GM19395 (cell line): ENCODE measurements at regions not wholly inside any gene's neighbourhood (a gene's known extent, or its start where the extent isn't known, plus 50 kb on each side); places are given as distances from the start of the nearest gene placed in this dataset.

ENCODE experiments used
- ATAC-seq: cut with Tn5 transposase; IDR thresholded peaks from one replicate; pipeline ENCODE4 v1.9.1; 2021; ENCODE audit warnings: mild to moderate bottlenecking, moderate library complexity; ENCODE audit not compliant: unreplicated experiment

GRCh38 chr11:80156062-80156461 is 715.2 kb upstream of the TENM4 start:
- ATAC-seq = no peak

DNA sequence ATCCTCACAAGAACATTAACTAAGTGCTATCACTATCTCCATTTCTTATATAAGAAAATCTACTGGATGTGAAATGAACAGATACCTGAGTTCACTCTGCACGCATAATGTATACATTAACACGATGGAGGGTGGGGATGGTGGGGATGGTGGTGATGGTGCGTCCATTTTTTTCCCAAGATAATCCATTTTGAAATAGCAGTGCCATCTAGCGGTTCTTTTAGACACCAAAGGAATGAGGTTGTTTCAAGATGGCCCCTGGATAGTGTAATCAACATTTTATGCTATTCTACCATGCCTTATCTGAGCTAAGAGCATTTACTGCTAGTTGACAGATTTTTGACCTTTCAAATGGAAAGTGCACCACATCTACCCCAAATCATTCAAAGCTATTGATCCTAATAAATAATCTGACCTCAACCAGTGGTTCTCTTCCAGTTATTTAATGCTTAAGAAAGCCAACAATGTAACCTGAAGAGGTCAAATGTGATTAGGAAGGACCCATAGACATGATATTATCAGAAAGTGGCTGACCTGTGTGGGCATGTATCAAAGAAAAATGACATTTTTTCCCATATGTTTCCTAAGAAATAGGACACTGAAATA is 714.7 kb upstream of the TENM4 start:
- ATAC-seq = peak; percentile 76

GRCh38 chr11:80146232-80146631 is 705.4 kb upstream of the TENM4 start:
- no peak for ATAC-seq

- ATAC-seq = no peak
Measured at GRCh38 chr11:80144897-80145594, 704.2 kb upstream of the TENM4 start.

DNA sequence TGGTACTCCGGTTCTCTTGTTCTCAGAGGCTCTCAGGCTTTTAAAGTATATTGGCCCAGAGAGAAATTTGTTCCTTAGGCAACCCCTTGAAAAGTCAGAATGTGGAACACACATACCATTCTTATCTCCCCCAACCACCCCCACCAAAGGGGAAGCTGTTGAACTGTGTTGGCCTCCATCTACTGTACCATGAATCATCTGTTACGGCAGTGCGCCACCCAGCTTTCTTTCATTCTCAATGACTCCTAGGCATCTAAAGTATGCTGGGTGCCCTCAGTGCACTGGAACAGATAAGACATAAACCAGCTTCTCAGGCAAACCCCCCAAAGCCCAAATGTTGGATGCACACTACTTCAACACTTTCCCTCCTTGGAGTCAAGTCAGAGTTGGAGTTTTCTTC is 696.2 kb upstream of the TENM4 start:
- no peak for ATAC-seq

GRCh38 chr11:80129396-80129795 is 688.6 kb upstream of the TENM4 start:
- no peak for ATAC-seq

GRCh38 chr11:80122211-80122610 is 681.4 kb upstream of the TENM4 start:
- no peak for ATAC-seq

- no peak for ATAC-seq
Measured at GRCh38 chr11:80118073-80118472, 677.2 kb upstream of the TENM4 start.

GRCh38 chr11:80116796-80117195 is 676.0 kb upstream of the TENM4 start:
- ATAC-seq = no peak

DNA sequence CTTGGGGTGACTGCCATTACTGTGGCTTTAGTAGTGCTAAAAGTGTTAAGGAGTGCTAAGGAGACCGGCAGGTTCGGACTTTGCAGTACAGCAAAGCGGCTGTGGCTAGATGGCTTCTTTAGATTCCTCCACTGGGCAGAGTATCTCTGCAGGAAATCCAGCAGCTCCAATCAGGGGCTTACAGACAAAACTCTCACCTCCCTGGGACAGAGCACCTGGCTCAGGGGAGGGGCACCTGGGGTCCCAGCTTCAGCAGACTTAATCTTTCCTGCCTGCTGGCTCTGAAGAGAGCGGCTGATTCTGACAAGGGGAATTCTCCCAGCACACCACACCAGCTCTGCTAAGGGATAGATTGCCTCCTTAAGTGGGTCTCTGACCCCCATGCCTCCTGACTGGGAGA is 668.8 kb upstream of the TENM4 start:
- no peak for ATAC-seq

- no peak for ATAC-seq
Measured at GRCh38 chr11:80109031-80109430, 668.2 kb upstream of the TENM4 start.

- ATAC-seq = no peak
Measured at GRCh38 chr11:80107415-80107814, 666.6 kb upstream of the TENM4 start.

- ATAC-seq = no peak
Measured at GRCh38 chr11:80104191-80104590, 663.4 kb upstream of the TENM4 start.

- ATAC-seq = no peak
Measured at GRCh38 chr11:80103142-80103859, 662.5 kb upstream of the TENM4 start.

DNA sequence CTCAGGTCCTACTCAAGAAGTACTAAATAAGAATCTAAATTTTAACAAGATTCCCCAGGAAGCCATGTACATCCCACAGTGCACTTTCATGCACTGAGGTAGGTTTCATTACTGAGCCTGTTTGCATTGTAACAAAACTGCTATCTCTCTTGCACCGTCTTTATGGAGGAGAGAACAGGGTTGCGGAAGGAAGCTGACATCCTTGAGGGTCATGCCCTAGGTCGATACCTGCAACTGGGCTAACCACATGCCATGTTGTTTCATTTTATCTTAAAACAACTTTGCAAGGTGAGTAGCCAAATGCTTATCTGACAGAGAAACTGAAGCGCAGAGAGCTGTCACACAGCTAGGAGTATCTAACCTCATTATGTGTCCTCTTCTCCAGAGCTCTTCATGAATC is 656.3 kb upstream of the TENM4 start:
- ATAC-seq = no peak

GRCh38 chr11:80096736-80097135 is 655.9 kb upstream of the TENM4 start:
- ATAC-seq = no peak

DNA sequence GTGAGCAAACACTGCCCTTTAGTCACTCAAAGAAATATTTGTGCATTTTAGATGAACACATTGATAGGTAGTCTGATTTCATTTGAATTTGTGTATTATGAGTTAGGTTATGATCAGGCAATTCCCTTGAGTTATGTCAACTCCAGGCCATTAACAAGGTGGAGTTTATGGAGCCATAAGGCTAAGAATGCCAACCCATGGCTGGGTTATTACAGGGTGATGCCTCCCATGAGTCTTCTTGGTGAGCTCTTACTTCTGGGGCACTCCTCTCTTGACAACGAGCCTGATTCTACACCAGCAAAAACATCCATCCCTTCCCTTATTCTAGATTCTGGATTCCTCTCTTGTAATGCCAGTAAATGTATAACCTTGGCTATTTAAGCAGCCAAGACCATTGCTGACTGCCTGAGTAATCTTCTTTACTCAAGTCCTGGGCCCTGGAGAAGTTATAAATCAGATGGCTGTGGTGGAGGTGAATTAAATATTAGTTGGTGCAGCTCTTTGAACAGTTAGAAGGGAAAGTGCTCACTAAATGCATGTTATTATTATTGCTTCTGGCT is 645.7 kb upstream of the TENM4 start:
- ATAC-seq = no peak

DNA sequence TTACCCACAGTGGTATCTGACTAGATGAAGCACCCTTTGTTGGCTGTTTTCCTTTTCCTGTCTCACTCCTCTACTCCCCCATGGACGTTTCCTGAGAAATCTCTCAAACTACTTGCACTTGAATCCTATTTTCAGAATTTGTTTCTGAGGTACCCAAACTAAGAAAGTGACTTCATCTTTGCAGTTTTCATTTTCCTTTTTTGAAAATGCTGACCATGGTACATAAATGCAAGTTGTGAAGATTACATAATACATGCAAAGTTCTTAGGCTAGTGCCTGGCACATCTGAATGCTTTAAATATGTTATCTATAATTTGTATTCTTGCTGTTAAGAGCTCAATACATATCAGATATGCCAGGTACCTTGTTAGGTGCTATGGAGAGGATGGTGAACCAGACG is 644.7 kb upstream of the TENM4 start:
- no peak for ATAC-seq

- no peak for ATAC-seq
Measured at GRCh38 chr11:80084608-80085007, 643.8 kb upstream of the TENM4 start.

- ATAC-seq = no peak
Measured at GRCh38 chr11:80083531-80083951, 642.7 kb upstream of the TENM4 start.

GRCh38 chr11:80082406-80082805 is 641.6 kb upstream of the TENM4 start:
- no peak for ATAC-seq

DNA sequence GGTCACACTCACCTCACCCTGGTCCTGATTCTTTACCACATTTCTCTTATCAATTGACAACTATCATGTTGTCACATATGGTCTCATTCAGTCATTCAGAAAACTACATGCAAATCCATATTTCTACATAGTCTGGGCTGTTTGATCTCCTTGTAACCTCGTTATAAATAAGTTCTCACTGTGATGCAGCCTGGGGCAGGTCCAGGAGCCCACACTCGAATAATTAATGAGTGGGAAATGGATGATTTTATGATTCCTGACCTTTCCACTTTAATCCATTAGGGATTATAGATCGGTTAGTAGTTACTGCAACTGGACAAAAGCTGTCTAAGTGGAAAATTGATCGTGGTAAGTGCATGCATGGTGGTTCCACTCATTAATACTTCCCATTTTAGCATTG is 636.3 kb upstream of the TENM4 start:
- no peak for ATAC-seq
